HEK293T (cell line): ENCODE measurements at regions not wholly inside any gene's neighbourhood (a gene's known extent, or its start where the extent isn't known, plus 50 kb on each side); places are given as distances from the start of the nearest gene placed in this dataset.

ENCODE experiments used
- BHLHE40 ChIP-seq: fragments of 450-650 bp; IDR thresholded peaks from 2 replicates; pipeline ENCODE4 v1.6.1; 2016; ENCODE audit warnings: mild to moderate bottlenecking, moderate library complexity, borderline replicate concordance
- CTBP1 ChIP-seq: fragments of 450-650 bp; IDR thresholded peaks from 2 replicates; pipeline ENCODE4 v1.6.1; 2016; ENCODE audit warnings: borderline replicate concordance
- ELF4 ChIP-seq: fragments of 450-650 bp; IDR thresholded peaks from 2 replicates; pipeline ENCODE4 v1.6.1; 2017; ENCODE audit warnings: antibody characterized with exemption
- FOXA1 ChIP-seq: fragments of 450-650 bp; IDR thresholded peaks from 2 replicates; pipeline ENCODE4 v1.6.1; 2016; ENCODE audit warnings: mild to moderate bottlenecking
- FOXK2 ChIP-seq: fragments of 450-650 bp; IDR thresholded peaks from 2 replicates; pipeline ENCODE4 v1.6.1; 2016; ENCODE audit warnings: mild to moderate bottlenecking
- FOXM1 ChIP-seq: fragments of 450-650 bp; IDR thresholded peaks from 2 replicates; pipeline ENCODE4 v1.6.1; 2017; ENCODE audit warnings: mild to moderate bottlenecking, borderline replicate concordance
- HDGF ChIP-seq: fragments of 450-650 bp; IDR thresholded peaks from 2 replicates; pipeline ENCODE4 v1.6.1; 2017; ENCODE audit warnings: antibody characterized with exemption, borderline replicate concordance
- L3MBTL2 ChIP-seq: fragments of 450-650 bp; conservative IDR thresholded peaks from 2 replicates; pipeline ENCODE4 v1.6.1; 2016; ENCODE audit warnings: mild to moderate bottlenecking
- PKNOX1 ChIP-seq: fragments of 450-650 bp; IDR thresholded peaks from 2 replicates; pipeline ENCODE4 v1.6.1; 2016
- SP1 ChIP-seq: fragments of 450-650 bp; IDR thresholded peaks from 2 replicates; pipeline ENCODE4 v1.6.1; 2017
- SUZ12 ChIP-seq: fragments of 450-650 bp; IDR thresholded peaks from 2 replicates; pipeline ENCODE4 v1.6.1; 2016; ENCODE audit warnings: mild to moderate bottlenecking
- TARDBP ChIP-seq: fragments of 450-650 bp; IDR thresholded peaks from 2 replicates; pipeline ENCODE4 v1.6.1; 2016
- ZNF384 ChIP-seq: fragments of 450-650 bp; IDR thresholded peaks from 2 replicates; pipeline ENCODE4 v1.6.1; 2016

GRCh38 chr2:154637456-154637855 lies 61.0 kb upstream of the KCNJ3 start:
- TF ChIP-seq HDGF (no peak), CTBP1 (no peak), FOXA1 (no peak), SP1 (no peak), PKNOX1 (no peak), FOXM1 (no peak), ZNF384 (no peak), BHLHE40 (no peak), TARDBP (no peak), FOXK2 (no peak), ELF4 (no peak), SUZ12 (no peak), L3MBTL2 (no peak)
